ENCODE measurements at regions not wholly inside any gene's neighbourhood (a gene's known extent, or its start where the extent isn't known, plus 50 kb on each side); places are given as distances from the start of the nearest gene placed in this dataset.

DNA sequence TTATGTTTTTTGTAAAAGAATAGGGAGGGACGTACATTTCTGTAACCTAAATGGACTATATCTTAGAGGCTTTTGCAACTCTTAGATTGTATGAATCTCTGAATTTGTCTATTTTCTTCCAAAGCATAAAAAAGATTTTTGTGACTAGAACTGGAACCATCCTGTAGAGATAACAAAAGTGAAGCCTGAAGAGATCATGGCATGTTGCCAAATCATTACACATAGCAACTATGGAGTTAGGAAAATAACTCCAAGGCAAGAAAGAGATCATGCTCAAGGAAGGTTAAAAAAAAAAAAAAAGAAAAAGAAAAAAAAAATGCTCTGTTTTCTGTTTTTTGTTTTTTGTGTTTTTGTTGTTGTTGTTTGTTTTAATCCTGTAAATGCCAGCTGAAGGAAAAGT lies 567.7 kb upstream of the ZWINT start:
- peak; percentile 22 for DNase-seq

DNA sequence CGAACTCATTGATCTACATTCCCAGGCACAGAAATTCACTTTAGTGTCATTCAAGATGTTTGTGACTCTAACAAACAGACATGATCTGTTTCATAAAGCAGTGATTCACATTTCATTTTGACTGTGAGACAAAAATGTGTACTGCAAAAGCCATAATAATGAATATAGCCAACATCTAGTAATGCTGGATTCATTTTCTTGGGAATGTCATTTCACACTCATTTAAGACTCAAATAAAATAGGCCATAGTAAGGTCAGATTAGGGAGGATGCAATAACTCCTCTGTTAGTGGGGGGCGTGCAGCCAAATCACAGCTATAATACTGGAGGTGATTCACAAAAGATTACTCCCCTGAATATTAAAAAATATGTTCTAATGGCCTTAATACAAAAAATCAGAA lies 566.6 kb upstream of the ZWINT start:
- DNase-seq, result no peak

DNA sequence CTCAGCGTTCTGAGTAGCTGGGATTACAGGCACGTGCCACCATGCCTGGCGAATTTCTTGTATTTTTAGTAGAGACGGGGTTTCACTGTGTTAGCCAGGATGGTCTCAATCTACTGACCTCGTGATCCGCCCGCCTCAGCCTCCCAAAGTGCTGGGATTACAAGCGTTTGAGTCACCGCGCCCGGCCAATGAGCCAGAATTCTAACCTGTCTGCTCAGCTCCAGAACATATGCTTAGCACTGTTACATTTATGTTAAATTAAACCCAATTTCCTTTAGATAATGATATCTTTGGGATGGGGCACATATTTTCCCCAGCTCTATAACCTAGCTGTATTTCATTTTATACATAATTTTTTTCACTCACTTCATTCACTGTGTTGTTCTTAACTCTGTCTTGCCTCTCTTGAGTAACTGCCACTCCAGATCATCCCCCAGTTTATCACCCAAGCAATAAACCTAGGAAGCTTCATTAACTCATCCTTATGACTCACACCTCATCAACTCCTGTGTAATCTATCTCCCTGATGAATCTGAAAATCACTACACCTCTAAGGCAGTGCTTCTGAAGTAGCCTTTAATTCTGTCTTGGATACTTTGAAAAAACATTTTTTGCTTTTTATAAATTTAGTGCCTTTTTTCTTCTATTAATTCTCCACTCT lies 559.7 kb upstream of the ZWINT start:
- no peak for DNase-seq

GRCh38 chr10:56912043-56912442 lies 551.0 kb upstream of the ZWINT start:
- DNase-seq, result no peak

GRCh38 chr10:56905051-56905450 lies 544.0 kb upstream of the ZWINT start:
- DNase-seq, result no peak

- no peak for DNase-seq
Observed at GRCh38 chr10:56902554-56902953, 541.5 kb upstream of the ZWINT start.

DNA sequence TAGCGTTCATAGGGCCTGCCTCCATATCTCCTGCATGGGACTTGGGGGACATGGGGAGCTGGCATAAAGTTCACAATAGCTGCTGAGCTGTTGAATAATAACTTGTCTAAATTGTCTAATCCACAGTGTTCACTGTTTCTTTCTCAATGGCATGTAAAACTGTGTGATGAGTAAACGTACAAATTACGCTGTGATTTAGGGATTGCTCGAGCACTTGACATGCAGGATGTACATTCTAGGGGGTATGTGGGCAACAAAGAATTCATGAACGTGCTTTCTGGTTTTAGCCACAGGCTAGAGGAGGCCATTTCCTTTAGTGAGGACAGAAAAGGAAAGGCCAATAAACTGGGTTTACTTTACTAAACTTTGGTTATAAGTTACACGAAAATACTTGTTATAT lies 534.2 kb upstream of the ZWINT start:
- no peak for DNase-seq

- DNase-seq, result peak; percentile 73
Observed at GRCh38 chr10:56881218-56881617, 520.2 kb upstream of the ZWINT start.

DNA sequence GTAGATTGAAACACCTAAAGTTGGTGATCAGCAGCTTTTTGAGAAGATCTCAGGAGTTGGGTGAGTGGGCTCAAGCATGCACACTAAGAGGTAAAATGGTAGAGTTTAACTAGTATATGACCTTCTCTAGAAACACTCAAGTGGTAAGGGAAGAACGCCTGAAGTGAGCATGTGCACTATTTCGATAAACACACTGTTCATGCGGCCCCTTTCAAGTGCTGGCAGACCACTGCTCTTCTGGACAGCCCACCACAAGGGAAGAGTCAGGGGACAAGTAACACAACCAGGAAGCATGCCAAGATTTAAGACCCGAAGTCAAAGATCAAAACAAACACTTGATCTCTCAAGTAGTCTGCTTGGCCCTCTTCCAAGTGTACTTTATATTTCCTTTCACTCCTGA lies 519.5 kb upstream of the ZWINT start:
- peak; percentile 4 for DNase-seq

DNA sequence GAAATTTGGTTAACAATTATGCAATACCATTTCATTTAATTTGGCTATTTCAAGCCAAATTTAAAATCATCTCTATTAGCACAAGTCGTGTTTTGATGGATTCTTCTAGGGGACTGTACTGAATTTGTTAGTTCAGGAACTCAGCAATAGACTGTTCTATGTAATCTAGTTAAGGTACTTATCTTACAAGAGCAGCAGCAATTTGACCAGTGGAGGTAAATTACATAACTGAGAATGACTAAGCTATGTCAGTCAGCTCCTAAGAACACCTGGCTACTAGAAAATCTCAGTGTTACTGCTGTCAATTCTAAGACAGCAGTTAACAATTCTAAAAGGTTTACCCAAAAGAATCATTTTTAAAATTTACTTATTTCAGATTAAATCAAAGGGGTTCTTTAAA lies 513.9 kb upstream of the ZWINT start:
- DNase-seq, result no peak

- DNase-seq, result no peak
Observed at GRCh38 chr10:56871160-56871668, 510.2 kb upstream of the ZWINT start.

GRCh38 chr10:56867236-56867635 lies 506.2 kb upstream of the ZWINT start:
- no peak for DNase-seq

DNA sequence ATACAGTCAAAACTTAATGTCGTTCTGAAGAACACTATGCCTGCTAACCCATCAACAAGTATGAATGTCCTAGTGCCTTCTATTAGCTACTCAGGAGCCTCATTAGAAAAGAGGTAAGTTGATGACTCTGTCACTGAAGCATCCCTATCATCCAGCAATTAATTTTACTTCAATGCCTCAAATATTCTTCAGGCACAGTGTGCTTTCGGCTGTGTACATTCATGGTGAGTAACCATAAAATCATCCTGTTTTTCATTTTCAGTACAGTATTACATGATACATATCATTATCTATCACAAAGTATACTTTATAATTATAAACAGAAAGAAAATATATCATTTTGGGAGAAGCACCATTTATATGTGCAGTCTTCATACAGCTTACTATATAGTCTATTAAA lies 495.5 kb upstream of the ZWINT start:
- no peak for DNase-seq

DNA sequence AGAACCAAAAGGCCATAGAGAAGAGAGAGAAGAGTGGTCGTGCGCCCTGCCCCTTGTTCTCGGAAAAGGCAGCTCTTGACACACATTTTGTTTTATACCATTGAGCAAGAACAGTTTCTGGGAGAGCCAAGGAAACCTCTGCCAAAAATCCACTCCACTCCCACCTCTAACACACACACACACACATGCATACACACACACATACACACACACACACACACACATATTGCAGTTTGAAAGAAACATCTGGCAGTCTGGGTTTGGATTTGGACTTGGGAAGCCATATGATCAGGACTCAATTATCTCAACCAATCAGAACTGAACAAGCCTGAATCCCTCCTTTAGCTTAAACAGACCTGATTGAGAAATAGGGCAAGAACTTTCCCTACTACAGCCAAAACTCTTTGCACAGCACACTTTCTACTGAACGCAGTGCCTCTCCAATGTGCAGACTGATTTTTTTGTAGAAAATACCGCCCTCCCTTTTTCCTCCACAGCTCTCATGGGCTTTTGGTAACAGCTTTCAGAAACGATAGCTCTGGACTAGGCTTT lies 484.0 kb upstream of the ZWINT start:
- DNase-seq, result no peak

DNA sequence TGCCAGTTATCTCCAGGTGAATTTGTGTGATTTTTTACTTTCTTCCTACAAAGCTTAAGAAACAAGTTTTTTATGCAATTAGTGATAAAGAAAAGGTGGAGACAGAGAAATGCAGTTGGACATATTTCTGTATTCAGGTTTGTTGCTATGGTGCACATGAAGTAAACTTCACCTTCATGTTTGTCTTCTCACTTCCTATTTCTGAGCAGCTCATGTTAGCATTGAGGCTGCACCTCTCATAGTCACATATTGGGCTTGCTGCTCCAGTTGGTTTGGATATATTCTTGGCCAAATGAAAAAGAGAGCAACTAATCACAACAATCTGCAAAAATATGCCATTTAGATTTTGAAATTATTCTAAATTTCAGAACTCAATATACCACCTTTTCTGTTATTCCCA lies 475.6 kb upstream of the ZWINT start:
- no peak for DNase-seq

DNA sequence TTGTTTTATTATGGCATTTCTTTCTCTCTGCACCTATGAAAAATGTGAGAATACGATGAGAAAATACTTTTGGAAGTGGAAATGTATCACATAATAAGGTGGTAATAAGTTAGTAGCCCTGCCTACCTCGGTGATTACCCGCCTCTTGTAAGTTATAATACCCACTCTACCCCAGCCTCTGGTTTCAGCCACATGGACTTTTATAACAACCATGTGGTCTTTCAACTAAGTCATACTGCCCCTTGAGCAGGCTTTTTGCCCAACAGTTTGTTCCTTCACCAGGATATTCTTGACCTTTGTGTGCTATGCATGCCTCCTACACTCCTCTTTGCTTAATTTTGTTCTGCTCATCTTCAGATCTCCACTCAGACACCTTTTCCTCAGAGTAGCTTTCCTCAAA lies 470.6 kb upstream of the ZWINT start:
- DNase-seq, result no peak

- DNase-seq, result no peak
Observed at GRCh38 chr10:56823849-56824248, 462.8 kb upstream of the ZWINT start.

DNA sequence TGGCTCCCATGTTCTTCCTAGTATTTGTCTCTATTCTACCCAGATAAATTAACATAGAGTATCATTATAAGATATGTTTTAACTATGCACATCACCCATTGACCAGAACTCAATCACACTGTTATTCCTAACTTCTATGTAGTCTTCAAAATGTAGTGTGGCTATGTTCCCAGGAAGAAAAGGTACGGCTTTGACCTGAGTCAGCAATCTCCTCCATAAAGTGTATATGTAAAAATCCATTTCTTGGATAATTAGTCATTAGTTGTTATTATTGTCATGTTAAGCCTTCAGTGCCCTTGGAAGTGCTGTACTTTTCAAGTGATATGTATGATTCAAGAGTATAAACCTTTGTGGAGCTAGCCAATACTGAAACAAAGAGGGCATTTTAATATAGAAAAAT lies 444.0 kb upstream of the ZWINT start:
- no peak for DNase-seq

GRCh38 chr10:56785292-56785691 lies 424.2 kb upstream of the ZWINT start:
- no peak for DNase-seq

DNA sequence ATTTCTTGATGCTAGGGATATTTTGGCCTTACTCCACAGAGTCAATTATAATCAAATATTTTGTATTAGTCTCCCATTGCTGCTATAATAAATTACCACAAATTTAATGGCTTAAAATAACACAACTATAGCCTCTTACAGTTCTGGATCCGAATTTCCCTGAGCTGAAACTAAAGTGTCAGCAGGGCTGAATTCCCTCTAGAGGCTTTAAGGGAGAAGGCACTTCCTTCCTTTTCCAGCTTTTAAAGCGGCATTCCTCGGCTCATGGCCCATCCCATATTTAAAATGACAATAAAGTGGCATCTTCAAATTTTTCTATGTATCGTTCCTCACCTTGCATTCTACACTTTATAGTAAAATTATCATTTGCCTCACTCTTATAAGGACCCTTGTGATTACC lies 421.4 kb upstream of the ZWINT start:
- no peak for DNase-seq

DNA sequence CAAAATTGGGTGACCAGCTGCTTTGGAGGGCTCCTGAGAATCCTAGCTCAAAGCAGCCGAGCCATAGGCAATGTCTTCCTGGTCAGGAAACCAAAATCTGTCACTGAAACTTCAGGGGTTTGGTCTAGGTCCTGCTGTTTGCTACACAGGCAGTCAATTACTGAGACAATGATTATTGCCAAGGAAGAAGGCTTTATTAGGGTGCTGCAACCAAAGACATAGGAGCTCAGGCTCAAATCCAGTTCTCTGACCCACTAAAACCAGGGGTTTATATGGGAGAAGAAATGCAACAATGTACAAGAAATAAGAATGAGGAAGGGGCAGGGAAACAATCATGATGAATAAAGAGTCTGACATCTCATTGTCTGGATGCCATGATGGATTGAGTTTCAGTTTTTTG lies 410.3 kb upstream of the ZWINT start:
- DNase-seq, result no peak

DNA sequence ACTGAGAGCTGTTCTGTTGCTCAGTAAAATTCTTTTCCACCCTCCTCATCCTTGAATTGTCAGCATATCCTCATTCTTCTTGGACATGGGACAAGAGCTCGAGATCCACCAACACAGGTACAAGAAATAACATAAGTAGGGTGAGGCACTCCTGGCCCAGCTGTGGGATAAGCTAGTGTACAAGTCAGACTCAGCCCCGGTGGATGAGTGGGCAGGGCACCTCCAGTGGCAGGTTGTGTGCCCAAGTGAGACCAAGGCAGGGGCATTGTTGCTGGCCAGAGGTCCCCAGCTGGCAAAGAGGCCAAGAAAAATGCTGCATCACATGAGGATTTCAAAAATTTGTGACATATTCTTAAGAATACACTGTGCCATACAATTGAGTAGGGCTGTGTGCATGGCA lies 402.0 kb upstream of the ZWINT start:
- no peak for DNase-seq

DNA sequence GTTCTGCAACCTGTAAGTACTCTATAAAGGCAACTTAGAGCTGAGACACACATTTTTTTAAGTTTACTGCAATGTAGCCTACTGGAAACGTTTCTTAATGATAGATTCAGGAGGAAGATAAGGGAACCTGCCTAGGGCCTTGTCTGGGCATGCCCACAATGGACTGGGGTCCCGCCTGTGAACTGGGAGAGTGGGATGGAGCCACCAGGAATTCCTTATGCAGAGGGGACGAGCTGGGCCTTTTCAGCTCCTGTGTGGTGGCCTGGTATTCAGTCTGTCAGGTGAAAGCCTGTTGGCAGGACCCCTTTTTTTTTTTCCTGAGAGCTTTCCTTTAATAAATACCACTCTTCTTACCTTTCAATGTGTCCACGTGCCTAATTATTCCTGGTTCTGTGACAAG lies 384.4 kb upstream of the ZWINT start:
- DNase-seq, result no peak

DNA sequence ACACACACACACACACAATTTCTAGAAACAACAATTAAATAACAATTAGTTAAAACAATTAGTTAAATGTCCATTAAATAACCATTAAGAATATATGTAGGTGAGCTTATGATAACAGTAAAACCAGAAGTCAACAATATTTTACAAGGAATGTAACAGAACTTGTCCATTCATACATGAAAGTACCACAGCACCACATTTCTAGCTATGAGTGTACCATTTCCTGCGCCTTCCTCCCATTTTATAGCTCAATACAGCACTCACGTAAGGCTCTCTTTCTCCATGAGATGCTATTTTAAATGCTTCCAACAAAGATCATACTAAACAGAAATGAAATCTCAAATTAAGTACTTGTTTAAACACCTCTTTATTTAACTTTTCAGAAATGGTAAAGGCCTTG lies 367.3 kb upstream of the ZWINT start:
- DNase-seq, result no peak

DNA sequence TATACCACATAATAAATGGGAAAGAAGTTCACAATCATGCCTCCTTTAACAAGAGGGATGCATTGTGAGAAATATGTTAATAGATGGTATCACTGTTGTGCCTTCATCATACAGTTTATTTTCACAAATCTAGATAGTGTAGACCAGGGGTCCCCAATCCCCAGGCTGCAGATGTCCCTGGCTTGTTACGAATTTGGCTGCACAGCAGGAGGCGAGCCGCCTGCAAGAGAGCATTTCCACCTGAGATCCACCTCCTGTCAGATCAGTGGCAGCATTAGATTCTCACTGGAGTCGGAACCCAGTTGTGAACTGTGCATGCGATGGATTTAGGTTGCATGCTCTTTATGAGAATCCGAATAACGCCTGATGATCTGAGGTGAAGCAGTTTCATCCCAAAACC lies 361.9 kb upstream of the ZWINT start:
- no peak for DNase-seq

Measured in NCI-H345 (cell line).